Caco-2 (cell line): ENCODE measurements at regions not wholly inside any gene's neighbourhood (a gene's known extent, or its start where the extent isn't known, plus 50 kb on each side); places are given as distances from the start of the nearest gene placed in this dataset.
"Not testable (repeated sequence)": the region's sequence is repeated elsewhere in the genome, so short reads cannot be mapped to it uniquely, and the experiment has no call there.

Experiments used
- BruUV-seq: library from RNA; stranded (reverse); fragments of 400-500 nt; replicated peaks from 2 replicates; lab custom pipeline; 2021; lab: Mats Ljungman, UMichigan
- CTCF ChIA-PET: fragments of 300-600 bp; sonication (Branson Sonifier 250); formaldehyde crosslinking; loops from one replicate; lab custom pipeline; 2022; ENCODE audit warnings: antibody characterized with exemption; lab: Charles Lee
- POLR2A ChIA-PET: fragments of 300-600 bp; sonication (Branson Sonifier 250); formaldehyde crosslinking; loops from one replicate; lab custom pipeline; 2022; ENCODE audit warnings: antibody characterized with exemption; lab: Charles Lee
- DNase-seq, 2 experiments: peaks; one replicate each; pipeline versions ENCODE4 v3.0.0 to v3.0.0-alpha.2; 2020 to 2022
- H3K27me3 ChIP-seq: replicated peaks from 2 replicates; pipeline ENCODE4 v1.6.0; 2011; ENCODE audit warnings: low read length; ENCODE audit not compliant: control insufficient read depth, insufficient read depth
- H3K36me3 ChIP-seq: 2 replicates; pipeline ENCODE4 v1.5.1; 2011; ENCODE audit warnings: low read length; ENCODE audit not compliant: control insufficient read depth, insufficient read depth
- H3K4me1 ChIP-seq: fragments of 250-450 bp; sonication (Bioruptor Pico); 2 replicates; pipeline ENCODE4 v1.5.1; 2020; ENCODE audit warnings: mild to moderate bottlenecking
- H3K4me3 ChIP-seq: 2 replicates; pipeline ENCODE4 v1.5.1; 2011; ENCODE audit warnings: low read depth, mild to moderate bottlenecking, control low read depth, low read length
- H3K9me3 ChIP-seq: fragments of 250-450 bp; sonication (Bioruptor Pico); 2 replicates; pipeline ENCODE4 v1.5.1; 2020; ENCODE audit warnings: mild to moderate bottlenecking, moderate library complexity
- H3K27ac Mint-ChIP-seq: one replicate; pipeline ENCODE4 v1.8.0; 2022; ENCODE audit warnings: mixed read lengths; ENCODE audit not compliant: unreplicated experiment
- H3K27me3 Mint-ChIP-seq: one replicate; pipeline ENCODE4 v1.8.0; 2022; ENCODE audit warnings: mixed read lengths; ENCODE audit not compliant: insufficient read depth, unreplicated experiment
- H3K36me3 Mint-ChIP-seq: one replicate; pipeline ENCODE4 v1.8.0; 2022; ENCODE audit warnings: mild to moderate bottlenecking, mixed read lengths; ENCODE audit not compliant: insufficient read depth, unreplicated experiment
- H3K4me1 Mint-ChIP-seq: one replicate; pipeline ENCODE4 v1.8.0; 2022; ENCODE audit warnings: low read depth, mixed read lengths; ENCODE audit not compliant: unreplicated experiment
- H3K4me3 Mint-ChIP-seq: one replicate; pipeline ENCODE4 v1.8.0; 2022; ENCODE audit warnings: mild to moderate bottlenecking, moderate library complexity, mixed read lengths; ENCODE audit not compliant: unreplicated experiment
- H3K9me3 Mint-ChIP-seq: one replicate; pipeline ENCODE4 v1.8.0; 2022; ENCODE audit warnings: mixed read lengths; ENCODE audit not compliant: unreplicated experiment
- intact Hi-C: fragments of 100-400 bp; cut with micrococcal nuclease; formaldehyde crosslinking; loops from one replicate; pipeline ENCODE4 v1.10.0; 2022; ENCODE audit not compliant: unreplicated experiment

DNA sequence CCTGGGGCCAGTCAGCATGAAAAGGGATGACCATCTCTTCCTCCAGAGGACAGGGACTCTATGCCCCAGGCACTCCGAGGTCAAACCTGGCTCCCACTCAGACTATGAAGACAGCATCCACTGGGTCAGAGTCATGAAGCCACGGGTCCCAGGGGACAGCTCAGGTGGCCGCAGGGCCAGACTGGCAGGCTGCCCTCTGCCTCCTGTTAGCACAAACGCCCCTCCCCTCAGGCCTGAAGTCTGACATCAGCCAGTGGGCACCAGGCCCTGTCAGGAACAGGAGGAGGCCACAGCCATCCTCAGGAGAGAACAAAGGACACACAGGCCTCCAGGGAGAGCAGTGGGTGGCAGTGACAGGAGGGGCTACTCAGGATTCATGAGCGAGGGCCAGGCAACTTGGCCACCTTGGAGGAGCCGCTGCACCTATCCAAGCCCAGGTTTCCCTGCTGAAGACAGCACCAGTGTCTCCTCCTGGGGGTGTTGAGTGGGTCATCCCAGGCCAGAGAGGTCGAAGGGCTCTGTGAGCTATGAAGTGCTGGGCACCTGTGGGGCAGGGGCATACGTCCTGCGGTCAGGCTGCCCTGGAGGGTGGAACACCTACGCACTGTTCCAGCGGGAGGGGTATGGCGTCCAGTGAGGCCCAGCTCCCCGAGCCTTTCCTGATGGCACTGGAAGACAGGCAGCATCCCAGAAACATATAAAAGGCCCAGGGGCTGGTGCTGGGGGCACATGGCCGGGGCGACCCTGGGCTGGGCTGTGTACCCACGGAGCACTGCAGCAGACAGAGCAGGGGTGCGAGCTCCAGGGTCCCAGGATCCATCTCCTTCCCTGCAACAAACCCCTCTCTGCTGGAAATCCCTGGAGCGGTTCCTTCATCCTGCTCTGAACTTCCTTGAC, 171.0 kb upstream of the FOXD4L5 start:
- H3K36me3 ChIP-seq, CTCF ChIA-PET, H3K4me3 Mint-ChIP-seq, H3K27me3 Mint-ChIP-seq, H3K27me3 ChIP-seq, H3K4me3 ChIP-seq, H3K9me3 ChIP-seq, DNase-seq, H3K27ac Mint-ChIP-seq, H3K4me1 ChIP-seq, H3K36me3 Mint-ChIP-seq, intact Hi-C loops, POLR2A ChIA-PET, H3K4me1 Mint-ChIP-seq, BruUV-seq: not testable (repeated sequence)
- peaks cover 17% of the 10 kb centered on the region for H3K9me3 Mint-ChIP-seq

DNA sequence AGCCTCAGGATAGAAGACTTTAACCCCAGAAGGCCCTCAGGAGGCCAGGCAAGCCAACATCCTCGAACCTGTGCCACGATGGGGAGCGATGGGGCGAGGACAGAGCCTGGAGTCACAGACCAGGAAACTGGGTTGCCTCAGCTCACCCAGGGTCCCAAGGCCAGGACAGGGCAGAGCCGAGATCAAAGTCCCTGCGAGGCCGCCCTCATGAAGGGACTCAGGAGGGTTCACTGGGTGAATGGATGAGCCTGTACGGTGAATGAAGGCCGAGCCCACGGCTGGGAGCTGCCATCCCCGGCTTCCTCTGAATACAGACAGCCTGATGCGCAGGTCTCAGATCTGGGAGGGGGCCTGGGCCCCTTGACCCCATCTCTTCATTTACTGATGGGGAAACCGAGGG, 170.1 kb upstream of the FOXD4L5 start:
- DNase-seq, intact Hi-C loops, H3K4me1 Mint-ChIP-seq, H3K36me3 Mint-ChIP-seq, BruUV-seq, H3K27me3 Mint-ChIP-seq, H3K4me3 Mint-ChIP-seq, CTCF ChIA-PET, H3K36me3 ChIP-seq, H3K27ac Mint-ChIP-seq, H3K9me3 ChIP-seq, POLR2A ChIA-PET, H3K4me1 ChIP-seq, H3K27me3 ChIP-seq, H3K4me3 ChIP-seq: not testable (repeated sequence)
- H3K9me3 Mint-ChIP-seq = peaks cover 17% of the 10 kb centered on the region

DNA sequence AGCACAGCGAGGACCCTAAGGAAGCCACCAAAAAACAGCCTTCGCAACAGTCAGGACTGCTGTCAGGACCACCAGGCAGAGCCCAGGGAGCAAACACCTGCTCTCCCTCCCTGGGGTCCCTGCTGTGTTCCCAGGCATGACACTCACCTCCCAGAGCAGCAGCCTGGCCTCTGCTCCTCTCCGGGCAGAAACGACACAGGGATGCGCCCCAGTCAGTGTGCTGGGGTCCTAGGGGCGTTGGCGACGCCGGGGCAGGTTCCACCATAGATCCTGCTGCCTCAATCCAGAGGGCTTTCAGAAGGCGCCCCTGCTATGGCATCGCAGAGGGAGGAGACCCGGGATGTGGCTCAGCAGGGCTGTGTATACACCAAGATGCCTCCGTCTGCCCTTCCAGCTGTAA, 169.7 kb upstream of the FOXD4L5 start:
- H3K9me3 ChIP-seq, intact Hi-C loops, H3K4me3 Mint-ChIP-seq, DNase-seq, H3K4me3 ChIP-seq, H3K27ac Mint-ChIP-seq, POLR2A ChIA-PET, H3K36me3 Mint-ChIP-seq, BruUV-seq, H3K4me1 ChIP-seq, H3K27me3 ChIP-seq, H3K27me3 Mint-ChIP-seq, H3K36me3 ChIP-seq, H3K4me1 Mint-ChIP-seq, CTCF ChIA-PET: not testable (repeated sequence)
- peaks cover 17% of the 10 kb centered on the region for H3K9me3 Mint-ChIP-seq

DNA sequence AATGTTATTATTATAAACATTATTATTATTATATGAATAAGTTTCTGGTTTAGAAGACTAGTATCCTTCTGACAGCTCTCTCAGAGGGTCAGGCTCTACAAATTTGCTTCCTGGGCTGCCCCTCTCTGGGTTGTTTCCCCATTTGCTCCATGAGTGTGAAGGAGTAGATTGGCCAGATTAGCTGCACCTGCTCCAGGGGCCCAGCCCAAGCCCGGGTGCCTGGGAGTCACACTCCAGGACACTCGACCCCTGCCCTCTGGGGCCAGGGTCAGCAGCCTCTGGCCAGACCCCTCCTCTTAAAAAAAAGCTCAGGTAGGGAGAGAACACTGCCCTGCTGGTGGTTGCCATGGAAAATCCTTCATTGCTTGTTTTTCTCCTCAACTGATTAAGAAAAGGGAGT, 169.0 kb upstream of the FOXD4L5 start:
- H3K4me1 Mint-ChIP-seq, intact Hi-C loops, H3K9me3 ChIP-seq, H3K27me3 ChIP-seq, BruUV-seq, H3K36me3 ChIP-seq, H3K27me3 Mint-ChIP-seq, H3K4me3 Mint-ChIP-seq, CTCF ChIA-PET, POLR2A ChIA-PET, H3K27ac Mint-ChIP-seq, H3K4me3 ChIP-seq, H3K36me3 Mint-ChIP-seq, DNase-seq, H3K4me1 ChIP-seq: not testable (repeated sequence)
- H3K9me3 Mint-ChIP-seq = peaks cover 17% of the 10 kb centered on the region

DNA sequence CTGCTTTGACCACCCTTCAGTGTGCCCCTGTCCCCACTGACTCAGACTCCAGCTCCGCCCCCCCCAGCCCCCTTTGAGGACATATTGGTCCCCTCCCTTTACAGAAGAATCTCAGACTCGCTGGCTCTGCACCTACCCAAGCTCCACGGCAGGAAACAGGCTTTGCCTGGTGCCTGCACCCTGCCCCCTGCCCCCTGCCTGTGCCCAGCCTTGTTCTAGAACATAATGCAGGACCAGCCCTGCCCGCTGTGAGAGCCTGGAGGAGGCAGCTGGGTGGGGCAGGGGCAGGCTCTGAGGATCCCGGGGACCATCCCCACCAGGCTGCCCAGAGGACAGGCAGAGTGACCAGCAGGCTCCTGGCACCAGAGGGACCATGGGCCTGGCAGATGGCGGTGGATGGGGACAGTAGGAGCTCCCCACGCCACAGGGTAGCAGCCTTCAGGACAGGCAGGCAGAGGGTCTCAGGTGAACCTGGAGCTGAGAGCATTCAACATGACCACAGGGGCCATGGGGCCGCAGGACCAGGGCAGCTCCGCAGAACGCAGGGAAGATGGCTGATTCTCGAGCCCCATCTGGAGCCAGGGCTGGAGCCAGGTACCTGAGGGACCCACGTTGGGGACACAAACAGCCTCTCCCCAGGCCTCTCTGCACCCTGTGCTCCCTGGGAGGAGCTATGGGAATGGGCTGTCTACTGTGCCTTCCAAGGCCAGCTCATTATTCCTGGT, 165.0 kb upstream of the FOXD4L5 start:
- CTCF ChIA-PET, DNase-seq, H3K4me1 Mint-ChIP-seq, H3K27me3 Mint-ChIP-seq, H3K4me3 Mint-ChIP-seq, H3K4me1 ChIP-seq, H3K9me3 ChIP-seq, intact Hi-C loops, BruUV-seq, H3K36me3 Mint-ChIP-seq, H3K36me3 ChIP-seq, POLR2A ChIA-PET, H3K4me3 ChIP-seq, H3K27me3 ChIP-seq, H3K27ac Mint-ChIP-seq: not testable (repeated sequence)
- H3K9me3 Mint-ChIP-seq = peaks cover 17% of the 10 kb centered on the region
